ENCODE measurements at regions not wholly inside any gene's neighbourhood (a gene's known extent, or its start where the extent isn't known, plus 50 kb on each side); places are given as distances from the start of the nearest gene placed in this dataset.

- Mint-ChIP-seq H3K36me3 (ENCODE audit: insufficient read depth) (no peaks in the 10 kb centered on the region), H3K4me1 (ENCODE audit: low read depth) (no peaks in the 10 kb centered on the region), H3K9me3 (ENCODE audit: low read depth) (no peaks in the 10 kb centered on the region), H3K27me3 (peaks cover 17% of the 10 kb centered on the region), H3K4me3 (ENCODE audit: low read depth) (no peak overlapping the region), H3K27ac (no peak overlapping the region)
- no peak for DNase-seq (ENCODE audit: low spot score, unreplicated experiment)
- TF ChIP-seq, protein P1, sequence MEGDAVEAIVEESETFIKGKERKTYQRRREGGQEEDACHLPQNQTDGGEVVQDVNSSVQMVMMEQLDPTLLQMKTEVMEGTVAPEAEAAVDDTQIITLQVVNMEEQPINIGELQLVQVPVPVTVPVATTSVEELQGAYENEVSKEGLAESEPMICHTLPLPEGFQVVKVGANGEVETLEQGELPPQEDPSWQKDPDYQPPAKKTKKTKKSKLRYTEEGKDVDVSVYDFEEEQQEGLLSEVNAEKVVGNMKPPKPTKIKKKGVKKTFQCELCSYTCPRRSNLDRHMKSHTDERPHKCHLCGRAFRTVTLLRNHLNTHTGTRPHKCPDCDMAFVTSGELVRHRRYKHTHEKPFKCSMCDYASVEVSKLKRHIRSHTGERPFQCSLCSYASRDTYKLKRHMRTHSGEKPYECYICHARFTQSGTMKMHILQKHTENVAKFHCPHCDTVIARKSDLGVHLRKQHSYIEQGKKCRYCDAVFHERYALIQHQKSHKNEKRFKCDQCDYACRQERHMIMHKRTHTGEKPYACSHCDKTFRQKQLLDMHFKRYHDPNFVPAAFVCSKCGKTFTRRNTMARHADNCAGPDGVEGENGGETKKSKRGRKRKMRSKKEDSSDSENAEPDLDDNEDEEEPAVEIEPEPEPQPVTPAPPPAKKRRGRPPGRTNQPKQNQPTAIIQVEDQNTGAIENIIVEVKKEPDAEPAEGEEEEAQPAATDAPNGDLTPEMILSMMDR (IDR thresholded peaks at IDR 0.05; ENCODE audit: unreplicated experiment) = no peak
Observed at GRCh38 chr12:114984634-114985061, 300.7 kb upstream of the TBX3 start.

- peaks cover 17% of the 10 kb centered on the region for H3K27me3 Mint-ChIP-seq
- no peaks in the 10 kb centered on the region for H3K36me3 Mint-ChIP-seq (ENCODE audit: insufficient read depth)
- DNase-seq (ENCODE audit: low spot score, unreplicated experiment) = no peak
- no peaks in the 10 kb centered on the region for H3K4me1 Mint-ChIP-seq (ENCODE audit: low read depth)
- no peak overlapping the region for H3K27ac Mint-ChIP-seq
- TF ChIP-seq, protein P1 (IDR thresholded peaks at IDR 0.05; ENCODE audit: unreplicated experiment) = no peak
- H3K4me3 Mint-ChIP-seq (ENCODE audit: low read depth) = no peak overlapping the region
- no peaks in the 10 kb centered on the region for H3K9me3 Mint-ChIP-seq (ENCODE audit: low read depth)
Observed at GRCh38 chr12:114982760-114983159, 298.8 kb upstream of the TBX3 start.

DNA sequence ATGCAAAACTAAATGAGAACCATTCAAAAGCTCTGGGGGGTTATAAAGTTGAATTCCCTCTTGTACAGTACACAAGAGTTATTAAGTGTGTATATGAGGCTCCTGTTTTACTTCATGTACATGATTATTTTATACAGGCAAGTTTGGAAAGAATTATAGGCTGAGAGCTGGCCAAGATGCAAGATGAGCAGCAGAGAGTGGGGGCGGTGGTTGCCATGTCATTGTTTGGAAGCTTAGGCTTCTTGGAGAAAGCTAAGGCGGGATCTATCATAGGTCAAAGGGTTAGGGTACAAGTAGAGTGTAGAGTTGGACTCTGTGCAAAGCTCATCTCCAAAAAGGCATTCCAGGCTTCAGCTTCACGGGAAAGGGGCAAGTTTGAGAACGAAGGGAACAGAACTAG, 297.1 kb upstream of the TBX3 start:
- Mint-ChIP-seq H3K9me3 (ENCODE audit: low read depth) (no peaks in the 10 kb centered on the region), H3K4me3 (ENCODE audit: low read depth) (no peak overlapping the region), H3K36me3 (ENCODE audit: insufficient read depth) (no peaks in the 10 kb centered on the region), H3K4me1 (ENCODE audit: low read depth) (no peaks in the 10 kb centered on the region), H3K27me3 (peaks cover 16% of the 10 kb centered on the region), H3K27ac (no peak overlapping the region)
- TF ChIP-seq, protein P1 (IDR thresholded peaks at IDR 0.05; ENCODE audit: unreplicated experiment) = no peak
- no peak for DNase-seq (ENCODE audit: low spot score, unreplicated experiment)

- Mint-ChIP-seq H3K36me3 (ENCODE audit: insufficient read depth) (no peaks in the 10 kb centered on the region), H3K27ac (no peak overlapping the region), H3K27me3 (peaks cover 24% of the 10 kb centered on the region), H3K9me3 (ENCODE audit: low read depth) (no peaks in the 10 kb centered on the region), H3K4me1 (ENCODE audit: low read depth) (no peaks in the 10 kb centered on the region), H3K4me3 (ENCODE audit: low read depth) (no peak overlapping the region)
- TF ChIP-seq, protein P1 (IDR thresholded peaks at IDR 0.05; ENCODE audit: unreplicated experiment) = no peak
- no peak for DNase-seq (ENCODE audit: low spot score, unreplicated experiment)
Observed at GRCh38 chr12:114976959-114977358, 293.0 kb upstream of the TBX3 start.

DNA sequence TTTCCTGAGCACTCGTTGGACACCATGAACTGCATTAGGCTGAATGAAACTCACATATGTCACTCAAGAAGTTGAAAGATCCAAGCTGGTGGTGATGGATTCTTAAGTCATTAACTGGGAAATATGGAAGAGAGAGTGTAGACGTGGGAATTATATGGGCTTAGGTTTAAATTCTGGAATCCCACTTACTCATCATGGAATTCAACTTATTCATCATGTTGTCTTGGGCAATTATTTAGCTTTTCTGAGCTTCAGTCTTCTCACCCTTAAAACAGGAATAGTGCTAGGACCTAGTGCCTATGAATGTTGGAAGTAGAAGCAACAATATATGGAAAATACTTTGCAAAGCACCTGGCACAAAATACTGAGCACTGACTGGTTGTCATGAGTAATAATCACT, 292.4 kb upstream of the TBX3 start:
- DNase-seq (ENCODE audit: low spot score, unreplicated experiment) = no peak
- Mint-ChIP-seq H3K9me3 (ENCODE audit: low read depth) (no peaks in the 10 kb centered on the region), H3K27ac (no peak overlapping the region), H3K4me1 (ENCODE audit: low read depth) (no peaks in the 10 kb centered on the region), H3K4me3 (ENCODE audit: low read depth) (no peak overlapping the region), H3K27me3 (peaks cover 24% of the 10 kb centered on the region), H3K36me3 (ENCODE audit: insufficient read depth) (no peaks in the 10 kb centered on the region)
- TF ChIP-seq, protein P1 (IDR thresholded peaks at IDR 0.05; ENCODE audit: unreplicated experiment) = no peak
